Right cardiac atrium (tissue), 5 donors: ENCODE measurements at regions not wholly inside any gene's neighbourhood (a gene's known extent, or its start where the extent isn't known, plus 50 kb on each side); places are given as distances from the start of the nearest gene placed in this dataset.

Experiments
- ATAC-seq, 2 donors: fragments of 200-7000 bp; cut with Tn5 transposase; one replicate each; pipeline versions ENCODE4 v1.8.0 to v1.9.1; 2020; ENCODE audit warnings: moderate library complexity in 2 of 2, mild to moderate bottlenecking in 1 of 2
- DNase-seq, 3 donors: peaks; one replicate each; pipeline ENCODE4 v3.0.0-alpha.2; 2020
- H3K27ac ChIP-seq: one replicate; pipeline ENCODE4 v1.5.1; 2013; ENCODE audit warnings: mild to moderate bottlenecking, low read length, control low read depth, moderate library complexity
- H3K27me3 ChIP-seq: one replicate; pipeline ENCODE4 v1.6.1; 2013; ENCODE audit not compliant: control insufficient read depth, insufficient read depth
- H3K4me1 ChIP-seq: one replicate; pipeline ENCODE4 v1.6.1; 2013; ENCODE audit warnings: low read length; ENCODE audit not compliant: control insufficient read depth, insufficient read depth
- H3K4me3 ChIP-seq: one replicate; pipeline ENCODE4 v1.5.1; 2013; ENCODE audit warnings: low read length, control low read depth
- H3K9me3 ChIP-seq: one replicate; pipeline ENCODE4 v1.6.1; 2013; ENCODE audit warnings: low read length; ENCODE audit not compliant: control insufficient read depth
- WGBS: extraction: QIAGEN DNeasy Blood & Tissue Kit; methylation state at CpG from one replicate; pipeline ENCODE4 v1.1.7; 2013; 5-methylcytosine and 5-hydroxymethylcytosine counted together
- intact Hi-C, 4 donors: fragments of 100-400 bp; cut with DNase I; formaldehyde crosslinking; loops; one replicate each; pipeline versions ENCODE4 v1.11.0 to v1.14.0; 2022 to 2023
- donor health status: healthy with polysubstance abuse.
- donor health status: DM: no; HTN: yes; CAD: no.
- donor health status: DM: no; HTN: no; CAD: no.
- donor health status: DM: no; HTN: yes; CAD: no; lungs with severe emphysema.
- donor health status: DM: yes; HTN: yes; CAD: no.

GRCh38 chr18:45228796-45229388, 386.4 kb upstream of the SLC14A2 start:
- DNase-seq (no peak), ATAC-seq (no peak)
- WGBS: 84% methylated on average over 7 of the region's 7 CpGs
- no peak overlapping the region for H3K27ac ChIP-seq
- no peaks in the 10 kb centered on the region for H3K4me1 ChIP-seq
- H3K4me3 ChIP-seq: no peak overlapping the region
- H3K9me3 ChIP-seq: no peaks in the 10 kb centered on the region
- no peaks in the 10 kb centered on the region for H3K27me3 ChIP-seq
- intact Hi-C loops: no loop called here

GRCh38 chr18:45231617-45232016, 383.7 kb upstream of the SLC14A2 start:
- Histone ChIP-seq H3K4me1 (no peaks in the 10 kb centered on the region), H3K4me3 (no peak overlapping the region), H3K9me3 (no peaks in the 10 kb centered on the region), H3K27ac (no peak overlapping the region), H3K27me3 (no peaks in the 10 kb centered on the region)
- no peak for ATAC-seq
- intact Hi-C loops: loop anchor here in 1 of 4 donors (10.0 kb wide), 1 partner anchor 57 kb away; no protein-coding TSS in a partner anchor
- 96% methylated on average over 1 of the region's 1 CpG for WGBS
- no peak for DNase-seq

- Histone ChIP-seq H3K27ac (no peak overlapping the region), H3K9me3 (no peaks in the 10 kb centered on the region), H3K4me1 (no peaks in the 10 kb centered on the region), H3K27me3 (no peaks in the 10 kb centered on the region), H3K4me3 (no peak overlapping the region)
- 73% methylated on average over 2 of the region's 2 CpGs for WGBS
- DNase-seq (no peak), ATAC-seq (no peak)
- intact Hi-C loops: loop anchor here in 1 of 4 donors (10.0 kb wide), 1 partner anchor 57 kb away; no protein-coding TSS in a partner anchor
Observed at GRCh38 chr18:45232061-45232460, 383.2 kb upstream of the SLC14A2 start.

- ATAC-seq (no peak), DNase-seq (no peak)
- no peak overlapping the region for H3K4me3 ChIP-seq
- H3K27ac ChIP-seq: no peak overlapping the region
- intact Hi-C loops: loop anchor here in 1 of 4 donors (10.0 kb wide), 1 partner anchor 62 kb away; no protein-coding TSS in a partner anchor
- 38% methylated on average over 1 of the region's 1 CpG for WGBS
- no peaks in the 10 kb centered on the region for H3K27me3 ChIP-seq
- H3K4me1 ChIP-seq: no peaks in the 10 kb centered on the region
- H3K9me3 ChIP-seq: no peaks in the 10 kb centered on the region
Observed at GRCh38 chr18:45236676-45237075, 378.6 kb upstream of the SLC14A2 start.

GRCh38 chr18:45237343-45238098, 377.8 kb upstream of the SLC14A2 start:
- no peak for DNase-seq
- 91% methylated on average over 7 of the region's 7 CpGs for WGBS
- Histone ChIP-seq H3K9me3 (no peaks in the 10 kb centered on the region), H3K27me3 (no peaks in the 10 kb centered on the region), H3K4me1 (no peaks in the 10 kb centered on the region), H3K4me3 (no peak overlapping the region), H3K27ac (no peak overlapping the region)
- no peak for ATAC-seq
- intact Hi-C loops: loop anchor here in 1 of 4 donors (10.0 kb wide), 1 partner anchor 63 kb away; no protein-coding TSS in a partner anchor

- Histone ChIP-seq H3K4me3 (no peak overlapping the region), H3K27ac (no peak overlapping the region), H3K4me1 (no peaks in the 10 kb centered on the region), H3K27me3 (no peaks in the 10 kb centered on the region), H3K9me3 (no peaks in the 10 kb centered on the region)
- ATAC-seq: no peak
- no peak for DNase-seq
- 88% methylated on average over 3 of the region's 3 CpGs for WGBS
- intact Hi-C loops: loop anchor here in 2 of 4 donors (10.0 kb wide), 2 partner anchors 66 to 84 kb away; no protein-coding TSS in a partner anchor
Observed at GRCh38 chr18:45241271-45241670, 374.0 kb upstream of the SLC14A2 start.

- no peak overlapping the region for H3K4me3 ChIP-seq
- no peaks in the 10 kb centered on the region for H3K9me3 ChIP-seq
- no peak for DNase-seq
- intact Hi-C loops: loop anchor here in 2 of 4 donors (10.0 kb wide), 2 partner anchors 67 to 83 kb away; no protein-coding TSS in a partner anchor
- WGBS: 92% methylated on average over 8 of the region's 8 CpGs
- no peaks in the 10 kb centered on the region for H3K4me1 ChIP-seq
- H3K27me3 ChIP-seq: no peaks in the 10 kb centered on the region
- H3K27ac ChIP-seq: no peak overlapping the region
- no peak for ATAC-seq
Observed at GRCh38 chr18:45241982-45242565, 373.2 kb upstream of the SLC14A2 start.

- H3K27me3 ChIP-seq: no peaks in the 10 kb centered on the region
- peak in 1 of 3 donors; percentile 10 for DNase-seq
- intact Hi-C loops: loop anchor here in 2 of 4 donors (10.0 kb wide), 2 partner anchors 69 to 81 kb away; no protein-coding TSS in a partner anchor
- H3K4me1 ChIP-seq: peaks cover 5% of the 10 kb centered on the region
- no peak overlapping the region for H3K27ac ChIP-seq
- H3K4me3 ChIP-seq: no peak overlapping the region
- ATAC-seq: peak; percentile 19 to 59
- H3K9me3 ChIP-seq: no peaks in the 10 kb centered on the region
- 48% methylated on average over 7 of the region's 7 CpGs for WGBS
Observed at GRCh38 chr18:45243340-45244110, 371.8 kb upstream of the SLC14A2 start.

GRCh38 chr18:45245091-45245511, 370.2 kb upstream of the SLC14A2 start:
- Histone ChIP-seq H3K4me3 (no peak overlapping the region), H3K27ac (no peak overlapping the region), H3K9me3 (no peaks in the 10 kb centered on the region), H3K4me1 (peaks cover 8% of the 10 kb centered on the region), H3K27me3 (no peaks in the 10 kb centered on the region)
- DNase-seq: no peak
- WGBS: 61% methylated on average over 1 of the region's 1 CpG
- peak; percentile 33 to 45 for ATAC-seq
- intact Hi-C loops: loop anchor here in 2 of 4 donors (10.0 kb wide), 2 partner anchors 70 to 80 kb away; no protein-coding TSS in a partner anchor

- Histone ChIP-seq H3K4me1 (peaks cover 8% of the 10 kb centered on the region), H3K27ac (peak overlapping the region; percentile 81), H3K4me3 (no peak overlapping the region), H3K27me3 (no peaks in the 10 kb centered on the region), H3K9me3 (no peaks in the 10 kb centered on the region)
- WGBS: 36% methylated on average over 6 of the region's 6 CpGs
- intact Hi-C loops: loop anchor here in 2 of 4 donors (10.0 kb wide), 2 partner anchors 74 to 76 kb away; no protein-coding TSS in a partner anchor
- DNase-seq (peak; percentile 36 to 51 (median 42)), ATAC-seq (peak; percentile 91 to 92)
Observed at GRCh38 chr18:45248240-45248903, 366.9 kb upstream of the SLC14A2 start.
